BE2C (cell line): ENCODE measurements at regions not wholly inside any gene's neighbourhood (a gene's known extent, or its start where the extent isn't known, plus 50 kb on each side); places are given as distances from the start of the nearest gene placed in this dataset.

Experiments used
- DNase-seq: peaks from one replicate; pipeline ENCODE4 v3.0.0-alpha.2; 2020
- H3K27me3 ChIP-seq: fragments of 250-450 bp; sonication (Bioruptor Pico); 2 replicates; pipeline ENCODE4 v1.5.1; 2020; ENCODE audit warnings: mild to moderate bottlenecking
- H3K36me3 ChIP-seq: fragments of 250-450 bp; sonication (Bioruptor Pico); 2 replicates; pipeline ENCODE4 v1.5.1; 2020; ENCODE audit warnings: mild to moderate bottlenecking
- H3K4me1 ChIP-seq: fragments of 250-450 bp; sonication (Bioruptor Pico); 2 replicates; pipeline ENCODE4 v1.5.1; 2020
- H3K4me3 ChIP-seq: 2 replicates; pipeline ENCODE4 v1.5.1; 2011; ENCODE audit warnings: low read depth, low read length
- H3K9me3 ChIP-seq: fragments of 250-450 bp; sonication (Bioruptor Pico); 2 replicates; pipeline ENCODE4 v1.5.1; 2020
- CTCF ChIP-seq: IDR thresholded peaks from 2 replicates; pipeline ENCODE4 v1.5.1; 2012; ENCODE audit warnings: mild to moderate bottlenecking, low read depth, low read length

DNA sequence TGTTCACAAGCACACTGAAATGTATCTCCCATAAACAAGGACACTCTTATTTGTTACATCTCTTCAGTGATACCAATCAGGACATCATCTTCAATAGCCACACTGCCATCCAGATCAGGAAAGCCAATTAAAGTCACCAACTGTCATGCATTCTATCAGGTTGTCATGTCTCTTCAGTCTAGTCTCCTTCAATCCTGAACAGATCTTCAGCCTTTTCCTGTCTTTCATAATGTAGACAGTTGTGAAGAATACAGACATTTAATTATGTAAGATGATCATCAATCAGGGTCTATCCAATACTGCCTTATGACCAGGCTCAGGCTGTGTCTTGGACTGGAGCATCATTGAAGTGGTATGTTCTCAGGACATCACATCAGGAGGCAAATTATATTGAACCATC lies 419.8 kb upstream of the SMC2 start:
- Histone ChIP-seq H3K9me3 (no peaks in the 10 kb centered on the region), H3K36me3 (no peaks in the 10 kb centered on the region), H3K4me3 (no peak overlapping the region), H3K4me1 (no peaks in the 10 kb centered on the region), H3K27me3 (no peaks in the 10 kb centered on the region)
- no peak for TF ChIP-seq CTCF
- DNase-seq, result no peak

DNA sequence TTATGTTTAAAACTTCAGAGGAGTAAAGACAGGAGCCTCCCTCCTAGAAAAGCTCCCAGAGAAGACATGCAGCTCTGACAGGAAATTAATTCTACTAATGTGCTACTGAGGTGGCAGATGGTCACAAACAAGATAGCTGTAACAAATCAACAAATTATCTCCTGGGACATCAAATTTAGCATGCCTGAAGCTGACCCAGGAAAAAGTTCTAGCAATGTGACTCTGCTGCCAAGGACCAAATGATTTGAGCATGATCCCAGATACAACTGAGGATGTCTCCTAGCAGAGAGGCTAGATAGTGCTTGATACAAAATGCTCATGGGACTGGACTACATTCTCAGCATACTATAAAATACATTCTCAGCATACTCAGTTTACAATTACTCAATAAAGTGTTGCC lies 413.5 kb upstream of the SMC2 start:
- no peak for TF ChIP-seq CTCF
- Histone ChIP-seq H3K27me3 (no peaks in the 10 kb centered on the region), H3K4me3 (no peak overlapping the region), H3K9me3 (no peaks in the 10 kb centered on the region), H3K4me1 (no peaks in the 10 kb centered on the region), H3K36me3 (no peaks in the 10 kb centered on the region)
- DNase-seq, result no peak

- no peaks in the 10 kb centered on the region for H3K9me3 ChIP-seq
- no peaks in the 10 kb centered on the region for H3K27me3 ChIP-seq
- no peak for TF ChIP-seq CTCF
- H3K4me1 ChIP-seq, result no peaks in the 10 kb centered on the region
- DNase-seq, result no peak
- no peaks in the 10 kb centered on the region for H3K36me3 ChIP-seq
- no peak overlapping the region for H3K4me3 ChIP-seq
Measured at GRCh38 chr9:103681435-103681834, 412.7 kb upstream of the SMC2 start.

DNA sequence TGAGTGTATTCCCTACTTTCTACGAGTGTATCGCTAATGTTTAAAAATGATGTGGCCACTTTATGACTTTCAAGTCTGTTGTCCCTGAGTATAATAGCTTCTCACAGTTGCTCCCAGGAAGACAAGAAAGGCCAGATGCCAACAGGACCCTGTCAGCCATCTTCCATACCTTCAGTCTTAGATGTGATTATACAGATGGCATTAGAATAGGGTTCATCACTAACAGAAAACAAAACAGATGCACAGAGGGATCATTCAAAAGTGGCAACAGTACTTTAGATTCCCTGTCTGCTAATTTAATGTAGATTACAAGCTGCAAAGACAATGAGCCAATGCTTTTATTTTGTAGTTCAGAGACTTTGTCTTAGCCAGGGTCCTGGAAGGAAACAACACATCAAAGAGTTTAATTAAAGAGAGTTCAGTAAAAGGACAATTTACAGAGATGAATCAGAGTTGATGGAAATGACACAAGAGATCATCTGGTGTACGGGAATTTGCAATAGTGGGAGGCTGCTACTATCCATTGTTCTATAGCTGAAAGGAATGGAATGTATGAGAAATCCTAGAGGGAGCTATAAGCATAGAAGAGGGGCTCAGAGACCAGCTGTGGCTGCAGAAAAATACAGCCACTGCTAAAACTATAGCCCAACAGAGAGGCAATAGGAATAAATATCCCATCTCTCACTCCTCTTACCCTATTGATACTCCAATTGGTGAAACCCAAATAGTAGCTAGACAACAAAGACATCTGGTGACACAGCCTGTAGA lies 393.7 kb upstream of the SMC2 start:
- Histone ChIP-seq H3K9me3 (no peaks in the 10 kb centered on the region), H3K36me3 (no peaks in the 10 kb centered on the region), H3K27me3 (no peaks in the 10 kb centered on the region), H3K4me1 (no peaks in the 10 kb centered on the region), H3K4me3 (no peak overlapping the region)
- TF ChIP-seq CTCF, result no peak
- no peak for DNase-seq

DNA sequence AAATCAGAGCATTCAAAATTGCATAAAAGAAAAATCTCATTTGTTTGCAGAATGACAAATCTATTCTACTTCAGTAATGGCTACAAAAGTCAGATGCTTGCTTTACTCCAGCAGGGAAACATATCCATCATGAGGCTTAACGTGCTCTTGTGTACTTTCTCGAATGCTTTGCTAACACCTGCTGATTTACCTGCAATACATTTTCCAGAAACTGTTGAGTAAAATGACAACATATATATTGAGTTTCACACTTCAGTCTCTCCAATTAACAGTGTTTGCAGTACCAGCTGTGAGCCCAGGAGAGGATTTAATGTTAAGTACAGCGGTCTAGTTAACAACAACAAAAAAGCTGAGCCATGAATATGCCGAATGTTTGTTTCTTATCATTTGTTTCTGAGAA lies 391.5 kb upstream of the SMC2 start:
- no peak for TF ChIP-seq CTCF
- Histone ChIP-seq H3K27me3 (no peaks in the 10 kb centered on the region), H3K36me3 (no peaks in the 10 kb centered on the region), H3K9me3 (no peaks in the 10 kb centered on the region), H3K4me1 (no peaks in the 10 kb centered on the region), H3K4me3 (no peak overlapping the region)
- no peak for DNase-seq

GRCh38 chr9:103707181-103707580 lies 386.9 kb upstream of the SMC2 start:
- no peak for DNase-seq
- H3K4me3 ChIP-seq, result no peak overlapping the region
- H3K9me3 ChIP-seq, result no peaks in the 10 kb centered on the region
- no peaks in the 10 kb centered on the region for H3K27me3 ChIP-seq
- no peaks in the 10 kb centered on the region for H3K4me1 ChIP-seq
- H3K36me3 ChIP-seq, result no peaks in the 10 kb centered on the region
- no peak for TF ChIP-seq CTCF
